ENCODE measurements at regions not wholly inside any gene's neighbourhood (a gene's known extent, or its start where the extent isn't known, plus 50 kb on each side); places are given as distances from the start of the nearest gene placed in this dataset.

- TF ChIP-seq ZBTB7A (IDR thresholded peaks at IDR 0.05; ENCODE audit: low read depth) (no peak), CEBPB (IDR thresholded peaks at IDR 0.05) (no peak), REST (IDR thresholded peaks at IDR 0.05; ENCODE audit: low read depth) (no peak), RAD21 (IDR thresholded peaks at IDR 0.05; ENCODE audit: low read depth) (no peak), TAF1 (IDR thresholded peaks at IDR 0.05; ENCODE audit: low read depth) (no peak)
These were observed 857.9 kb downstream of the BRINP3 start for GRCh38 chr1:189619682-189620332.

- TF ChIP-seq FOXM1 (IDR thresholded peaks at IDR 0.05; ENCODE audit: borderline replicate concordance, low read depth) (no peak), YY1 (IDR thresholded peaks at IDR 0.05; ENCODE audit: low read depth) (no peak), CEBPB (IDR thresholded peaks at IDR 0.05) (no peak), EGR1 (IDR thresholded peaks at IDR 0.05) (no peak)
These were observed 857.2 kb downstream of the BRINP3 start for GRCh38 chr1:189620471-189620870.

GRCh38 chr1:189623336-189623735 lies 854.3 kb downstream of the BRINP3 start:
- no peak for TF ChIP-seq REST (IDR thresholded peaks at IDR 0.05; ENCODE audit: low read depth)
- TF ChIP-seq YY1 (IDR thresholded peaks at IDR 0.05; ENCODE audit: low read depth): no peak
- no peak for TF ChIP-seq CREB1 (IDR thresholded peaks at IDR 0.05; ENCODE audit: low read depth)
- no peak for TF ChIP-seq TCF12 (IDR thresholded peaks at IDR 0.05; ENCODE audit: low read depth)
- no peak for TF ChIP-seq MAX (IDR thresholded peaks at IDR 0.05)
- TF ChIP-seq TAF1 (IDR thresholded peaks at IDR 0.05; ENCODE audit: low read depth): no peak
- TF ChIP-seq TEAD4 (IDR thresholded peaks at IDR 0.05): no peak

GRCh38 chr1:189627427-189627826 lies 850.2 kb downstream of the BRINP3 start:
- TF ChIP-seq RAD21 (IDR thresholded peaks at IDR 0.05; ENCODE audit: low read depth): no peak
- TF ChIP-seq EP300 (IDR thresholded peaks at IDR 0.05; ENCODE audit: borderline replicate concordance): no peak
- TF ChIP-seq USF1 (IDR thresholded peaks at IDR 0.05): no peak
- no peak for TF ChIP-seq NFIC (IDR thresholded peaks at IDR 0.05)
- no peak for TF ChIP-seq REST (IDR thresholded peaks at IDR 0.05; ENCODE audit: low read depth)
- TF ChIP-seq FOXM1 (IDR thresholded peaks at IDR 0.05; ENCODE audit: borderline replicate concordance, low read depth): no peak
- no peak for TF ChIP-seq TEAD4 (IDR thresholded peaks at IDR 0.05)
- no peak for TF ChIP-seq TCF12 (IDR thresholded peaks at IDR 0.05; ENCODE audit: low read depth)

GRCh38 chr1:189628857-189629256 lies 848.8 kb downstream of the BRINP3 start:
- TF ChIP-seq TCF12 (IDR thresholded peaks at IDR 0.05; ENCODE audit: low read depth): no peak
- no peak for TF ChIP-seq USF1 (IDR thresholded peaks at IDR 0.05)
- no peak for TF ChIP-seq EGR1 (IDR thresholded peaks at IDR 0.05)
- no peak for TF ChIP-seq YY1 (IDR thresholded peaks at IDR 0.05; ENCODE audit: low read depth)
- no peak for TF ChIP-seq RAD21 (IDR thresholded peaks at IDR 0.05; ENCODE audit: low read depth)
- TF ChIP-seq CEBPB (IDR thresholded peaks at IDR 0.05): no peak
- TF ChIP-seq ZBTB7A (IDR thresholded peaks at IDR 0.05; ENCODE audit: low read depth): no peak
- no peak for TF ChIP-seq CREB1 (IDR thresholded peaks at IDR 0.05; ENCODE audit: low read depth)
- TF ChIP-seq TEAD4 (IDR thresholded peaks at IDR 0.05): no peak
- TF ChIP-seq FOXM1 (IDR thresholded peaks at IDR 0.05; ENCODE audit: borderline replicate concordance, low read depth): no peak
